HepG2 (cell line): ENCODE measurements at regions not wholly inside any gene's neighbourhood (a gene's known extent, or its start where the extent isn't known, plus 50 kb on each side); places are given as distances from the start of the nearest gene placed in this dataset.

ENCODE experiments used
- ATAC-seq: fragments of 200-7000 bp; cut with Tn5 transposase; 3 replicates; pipeline ENCODE4 v1.9.1; 2020; ENCODE audit warnings: mild to moderate bottlenecking, moderate library complexity
- BruUV-seq: library from RNA; stranded (reverse); fragments of 400-500 nt; replicated peaks from 2 replicates; lab custom pipeline; 2021; lab: Mats Ljungman, UMichigan
- CTCF ChIA-PET: fragments of 300-600 bp; formaldehyde crosslinking; extraction: SDS; loops from one replicate; lab custom pipeline; 2021; ENCODE audit warnings: low total read pairs, inconsistent platforms, low intra/inter-chr PET ratio; lab: Yijun Ruan, JAX
- POLR2A ChIA-PET: fragments of 350-600 bp; sonication (Branson Sonifier 250); formaldehyde crosslinking; loops from one replicate; lab custom pipeline; 2020; ENCODE audit warnings: antibody characterized with exemption, inconsistent platforms; lab: Yijun Ruan, JAX
- DNase-seq: peaks from one replicate; pipeline ENCODE4 v3.0.0-alpha.2; 2015; ENCODE audit warnings: low spot score
- FAIRE-seq: peaks from 3 replicates; lab custom pipeline; 2011; peaks lifted over from hg19 to GRCh38; lab: Jason Lieb, UNC
- H2AFZ ChIP-seq: one replicate; pipeline ENCODE4 v1.6.1; 2011; ENCODE audit warnings: low read length, inconsistent platforms
- H3K27ac ChIP-seq: fragments of 300-600 bp; 3 replicates; pipeline ENCODE4 v1.8.0; 2011; ENCODE audit warnings: mixed run types, mild to moderate bottlenecking, mixed read lengths, low read length, inconsistent platforms; ENCODE audit not compliant: insufficient read depth; ENCODE audit errors: extremely low read length
- H3K27me3 ChIP-seq, 2 experiments: fragments of 200-600 bp in 1 of 2; 2 replicates in 1 of 2; 3 replicates in 1 of 2; pipeline versions ENCODE4 v1.6.0 to v1.8.0; 2011; ENCODE audit warnings: low read length in 2 of 2, mild to moderate bottlenecking in 2 of 2, moderate library complexity in 2 of 2, inconsistent platforms in 1 of 2; ENCODE audit not compliant: insufficient read depth in 2 of 2, control insufficient read depth in 1 of 2
- H3K36me3 ChIP-seq, 2 experiments: fragments of 200-600 bp in 1 of 2; replicated peaks in 1 of 2; 2 replicates in 1 of 2; 3 replicates in 1 of 2; pipeline versions ENCODE4 v1.5.1 to v1.8.0; 2011; ENCODE audit warnings: low read length in 2 of 2, inconsistent platforms in 1 of 2; ENCODE audit not compliant: insufficient read depth in 2 of 2, control insufficient read depth in 1 of 2
- H3K4me1 ChIP-seq: 2 replicates; pipeline ENCODE4 v1.5.1; 2012; ENCODE audit warnings: low read length, inconsistent platforms; ENCODE audit not compliant: insufficient read depth
- H3K4me2 ChIP-seq: 2 replicates; pipeline ENCODE4 v1.6.0; 2011; ENCODE audit warnings: low read depth, low read length, inconsistent platforms
- H3K4me3 ChIP-seq, 3 experiments: fragments of 200-600 bp in 1 of 3; sonication (generic), shearing (Covaris generic) in 1 of 3; replicated peaks in 1 of 3; 2 replicates each; pipeline ENCODE4 v1.5.1; 2011 to 2016; ENCODE audit warnings: low read length in 3 of 3, inconsistent platforms in 2 of 3, low read depth in 2 of 3, mild to moderate bottlenecking in 2 of 3, control low read depth in 1 of 3, mixed read lengths in 1 of 3; ENCODE audit not compliant: insufficient read depth in 1 of 3
- H3K79me2 ChIP-seq: one replicate; pipeline ENCODE4 v1.6.1; 2011; ENCODE audit warnings: low read length, inconsistent platforms; ENCODE audit not compliant: insufficient read depth
- H3K9ac ChIP-seq: 2 replicates; pipeline ENCODE4 v1.6.0; 2011; ENCODE audit warnings: mild to moderate bottlenecking, low read depth, low read length, inconsistent platforms; ENCODE audit not compliant: insufficient read depth
- H3K9me3 ChIP-seq: 2 replicates; pipeline ENCODE4 v1.5.1; 2012; ENCODE audit warnings: mild to moderate bottlenecking, low read length
- H4K20me1 ChIP-seq: 2 replicates; pipeline ENCODE4 v1.6.0; 2011; ENCODE audit warnings: inconsistent platforms, mild to moderate bottlenecking, low read length, moderate library complexity; ENCODE audit not compliant: insufficient read depth
- HOXA7 ChIP-seq: sonication (generic); formaldehyde crosslinking; IDR thresholded peaks from 2 replicates; pipeline ENCODE4 v1.8.1; 2022; ENCODE audit warnings: mild to moderate bottlenecking, missing genetic modification reagents, moderate library complexity
- MATR3 ChIP-seq: sonication (generic); formaldehyde crosslinking; IDR thresholded peaks from 2 replicates; pipeline ENCODE4 v1.4.0; 2020; ENCODE audit warnings: missing genetic modification reagents
- MTF1 ChIP-seq: sonication (generic); formaldehyde crosslinking; IDR thresholded peaks from 2 replicates; pipeline ENCODE4 v1.5.0; 2020; ENCODE audit warnings: missing genetic modification reagents
- NFE2L2 ChIP-seq: fragments of 150-350 bp; IDR thresholded peaks from 2 replicates; pipeline ENCODE4 v1.6.1; 2014; ENCODE audit warnings: low read length
- PBX2 ChIP-seq: IDR thresholded peaks from 2 replicates; pipeline ENCODE4 v1.6.1; 2016; ENCODE audit warnings: control low read depth
- TFDP2 ChIP-seq: sonication (generic); formaldehyde crosslinking; IDR thresholded peaks from 2 replicates; pipeline ENCODE4 v1.4.0; 2020; ENCODE audit warnings: missing genetic modification reagents
- TFE3 ChIP-seq: IDR thresholded peaks from 2 replicates; pipeline ENCODE4 v1.6.1; 2016
- U2AF1 ChIP-seq: fragments of 200-400 bp; formaldehyde crosslinking; optimal IDR thresholded peaks from 2 replicates; pipeline ENCODE3; 2017; ENCODE audit warnings: mild to moderate bottlenecking, low read depth, low read length
- ZNF136 ChIP-seq: sonication (generic); formaldehyde crosslinking; IDR thresholded peaks from 2 replicates; pipeline ENCODE4 v1.8.1; 2022; ENCODE audit warnings: low read depth, mild to moderate bottlenecking, moderate library complexity, missing genetic modification reagents
- ZNF30 ChIP-seq: sonication (generic); formaldehyde crosslinking; IDR thresholded peaks from 2 replicates; pipeline ENCODE4 v1.5.0; 2020; ENCODE audit warnings: mild to moderate bottlenecking, missing genetic modification reagents
- ZNF451 ChIP-seq: sonication (generic); formaldehyde crosslinking; IDR thresholded peaks from 2 replicates; pipeline ENCODE4 v1.5.0; 2020; ENCODE audit warnings: mild to moderate bottlenecking, missing genetic modification reagents
- ZNF552 ChIP-seq: sonication (generic); formaldehyde crosslinking; IDR thresholded peaks from 2 replicates; pipeline ENCODE4 v1.9.0; 2022; ENCODE audit warnings: missing genetic modification reagents, mild to moderate bottlenecking, borderline replicate concordance
- ZNF747 ChIP-seq: sonication (generic); formaldehyde crosslinking; IDR thresholded peaks from 2 replicates; pipeline ENCODE4 v1.8.1; 2023; ENCODE audit warnings: missing genetic modification reagents, mild to moderate bottlenecking, borderline replicate concordance
- ZNF772 ChIP-seq: sonication (generic); formaldehyde crosslinking; IDR thresholded peaks from 2 replicates; pipeline ENCODE4 v1.5.0; 2020; ENCODE audit warnings: mild to moderate bottlenecking, missing genetic modification reagents
- WGBS: methylation state at CpG from one replicate; pipeline ENCODE4 v1.1.6; 2017; ENCODE audit warnings: low lambda C conversion rate; 5-methylcytosine and 5-hydroxymethylcytosine counted together
- in situ Hi-C: cut with HindIII; loops from 2 replicates; pipeline ENCODE4 v1.10.0; 2017; ENCODE audit warnings: low pct_unique_long_range_greater_than_20kb; ENCODE audit not compliant: extremely low pct_ligation_motif_present
- intact Hi-C: fragments of 100-400 bp; cut with micrococcal nuclease; formaldehyde crosslinking; loops from one replicate; pipeline ENCODE4 v1.10.0; 2022; ENCODE audit not compliant: unreplicated experiment
- TF ChIP-seq, protein P1 (sequence below): sonication (generic); formaldehyde crosslinking; IDR thresholded peaks from 2 replicates; pipeline ENCODE4 v1.9.0; 2021; ENCODE audit warnings: mild to moderate bottlenecking, missing genetic modification reagents

GRCh38 chr4:41806807-41807206, 58.3 kb upstream of the PHOX2B start:
- no peaks in the 10 kb centered on the region for H3K36me3 ChIP-seq
- no peak for DNase-seq
- H4K20me1 ChIP-seq, result no peaks in the 10 kb centered on the region
- no peak overlapping the region for H3K9ac ChIP-seq
- H3K79me2 ChIP-seq, result no peaks in the 10 kb centered on the region
- in situ Hi-C loops, result no loop called here
- H2AFZ ChIP-seq, result no peak overlapping the region
- no peak overlapping the region for H3K4me3 ChIP-seq
- intact Hi-C loops, result no loop called here
- 0% methylated on average over 2 of the region's 3 CpGs for WGBS
- H3K27ac ChIP-seq, result no peak overlapping the region
- FAIRE-seq, result no peak
- H3K27me3 ChIP-seq, result peaks cover 0 to 20% of the 10 kb centered on the region in 2 experiments; a peak in 3 of 5 replicates
- ChIA-PET POLR2A (no interaction called here), CTCF (no interaction called here)
- no TSS peak for BruUV-seq
- no peak for ATAC-seq
- H3K9me3 ChIP-seq, result no peaks in the 10 kb centered on the region
- no peaks in the 10 kb centered on the region for H3K4me1 ChIP-seq
- H3K4me2 ChIP-seq, result no peak overlapping the region
- no peak for TF ChIP-seq U2AF1
- TF ChIP-seq NFE2L2, result no peak
- TF ChIP-seq TFE3 (CRISPR knock-in tag), result no peak
- no peak for TF ChIP-seq ZNF136 (CRISPR knock-in tag)
- TF ChIP-seq, protein P1, sequence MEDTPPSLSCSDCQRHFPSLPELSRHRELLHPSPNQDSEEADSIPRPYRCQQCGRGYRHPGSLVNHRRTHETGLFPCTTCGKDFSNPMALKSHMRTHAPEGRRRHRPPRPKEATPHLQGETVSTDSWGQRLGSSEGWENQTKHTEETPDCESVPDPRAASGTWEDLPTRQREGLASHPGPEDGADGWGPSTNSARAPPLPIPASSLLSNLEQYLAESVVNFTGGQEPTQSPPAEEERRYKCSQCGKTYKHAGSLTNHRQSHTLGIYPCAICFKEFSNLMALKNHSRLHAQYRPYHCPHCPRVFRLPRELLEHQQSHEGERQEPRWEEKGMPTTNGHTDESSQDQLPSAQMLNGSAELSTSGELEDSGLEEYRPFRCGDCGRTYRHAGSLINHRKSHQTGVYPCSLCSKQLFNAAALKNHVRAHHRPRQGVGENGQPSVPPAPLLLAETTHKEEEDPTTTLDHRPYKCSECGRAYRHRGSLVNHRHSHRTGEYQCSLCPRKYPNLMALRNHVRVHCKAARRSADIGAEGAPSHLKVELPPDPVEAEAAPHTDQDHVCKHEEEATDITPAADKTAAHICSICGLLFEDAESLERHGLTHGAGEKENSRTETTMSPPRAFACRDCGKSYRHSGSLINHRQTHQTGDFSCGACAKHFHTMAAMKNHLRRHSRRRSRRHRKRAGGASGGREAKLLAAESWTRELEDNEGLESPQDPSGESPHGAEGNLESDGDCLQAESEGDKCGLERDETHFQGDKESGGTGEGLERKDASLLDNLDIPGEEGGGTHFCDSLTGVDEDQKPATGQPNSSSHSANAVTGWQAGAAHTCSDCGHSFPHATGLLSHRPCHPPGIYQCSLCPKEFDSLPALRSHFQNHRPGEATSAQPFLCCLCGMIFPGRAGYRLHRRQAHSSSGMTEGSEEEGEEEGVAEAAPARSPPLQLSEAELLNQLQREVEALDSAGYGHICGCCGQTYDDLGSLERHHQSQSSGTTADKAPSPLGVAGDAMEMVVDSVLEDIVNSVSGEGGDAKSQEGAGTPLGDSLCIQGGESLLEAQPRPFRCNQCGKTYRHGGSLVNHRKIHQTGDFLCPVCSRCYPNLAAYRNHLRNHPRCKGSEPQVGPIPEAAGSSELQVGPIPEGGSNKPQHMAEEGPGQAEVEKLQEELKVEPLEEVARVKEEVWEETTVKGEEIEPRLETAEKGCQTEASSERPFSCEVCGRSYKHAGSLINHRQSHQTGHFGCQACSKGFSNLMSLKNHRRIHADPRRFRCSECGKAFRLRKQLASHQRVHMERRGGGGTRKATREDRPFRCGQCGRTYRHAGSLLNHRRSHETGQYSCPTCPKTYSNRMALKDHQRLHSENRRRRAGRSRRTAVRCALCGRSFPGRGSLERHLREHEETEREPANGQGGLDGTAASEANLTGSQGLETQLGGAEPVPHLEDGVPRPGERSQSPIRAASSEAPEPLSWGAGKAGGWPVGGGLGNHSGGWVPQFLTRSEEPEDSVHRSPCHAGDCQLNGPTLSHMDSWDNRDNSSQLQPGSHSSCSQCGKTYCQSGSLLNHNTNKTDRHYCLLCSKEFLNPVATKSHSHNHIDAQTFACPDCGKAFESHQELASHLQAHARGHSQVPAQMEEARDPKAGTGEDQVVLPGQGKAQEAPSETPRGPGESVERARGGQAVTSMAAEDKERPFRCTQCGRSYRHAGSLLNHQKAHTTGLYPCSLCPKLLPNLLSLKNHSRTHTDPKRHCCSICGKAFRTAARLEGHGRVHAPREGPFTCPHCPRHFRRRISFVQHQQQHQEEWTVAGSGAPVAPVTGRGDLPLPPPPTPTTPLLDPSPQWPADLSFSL (CRISPR knock-in tag), result no peak
- no peak for TF ChIP-seq HOXA7 (CRISPR knock-in tag)
- no peak for TF ChIP-seq ZNF747 (CRISPR knock-in tag)
- no peak for TF ChIP-seq MATR3 (CRISPR knock-in tag)
- no peak for TF ChIP-seq ZNF552 (CRISPR knock-in tag)
- TF ChIP-seq ZNF30, result no peak
- TF ChIP-seq TFDP2, result no peak
- TF ChIP-seq MTF1 (CRISPR knock-in tag), result no peak
- no peak for TF ChIP-seq ZNF772
- TF ChIP-seq ZNF451 (CRISPR knock-in tag), result no peak
- TF ChIP-seq PBX2 (CRISPR knock-in tag), result no peak
